HUDEP-2 (cell line): ENCODE measurements at regions not wholly inside any gene's neighbourhood (a gene's known extent, or its start where the extent isn't known, plus 50 kb on each side); places are given as distances from the start of the nearest gene placed in this dataset.
"Not testable (repeated sequence)": the region's sequence is repeated elsewhere in the genome, so short reads cannot be mapped to it uniquely, and the experiment has no call there.

Source experiments
- DNase-seq, 76 experiments: peaks; one replicate each; lab custom pipeline; 2025; ENCODE audit not compliant: unreplicated experiment in 76 of 76; lab: John Stamatoyannopoulos, UW

- DNase-seq, result no peak
These were observed 108.4 kb downstream of the KLF5 start for GRCh38 chr13:73167028-73167820.

GRCh38 chr13:73166204-73166603 lies 107.4 kb downstream of the KLF5 start:
- DNase-seq, result no peak

- no peak for DNase-seq
These were observed 104.4 kb downstream of the KLF5 start for GRCh38 chr13:73162912-73163911.

GRCh38 chr13:73160371-73161031 lies 101.7 kb downstream of the KLF5 start:
- DNase-seq, result not testable (repeated sequence)

GRCh38 chr13:73158851-73159250 lies 100.0 kb downstream of the KLF5 start:
- no peak for DNase-seq

DNA sequence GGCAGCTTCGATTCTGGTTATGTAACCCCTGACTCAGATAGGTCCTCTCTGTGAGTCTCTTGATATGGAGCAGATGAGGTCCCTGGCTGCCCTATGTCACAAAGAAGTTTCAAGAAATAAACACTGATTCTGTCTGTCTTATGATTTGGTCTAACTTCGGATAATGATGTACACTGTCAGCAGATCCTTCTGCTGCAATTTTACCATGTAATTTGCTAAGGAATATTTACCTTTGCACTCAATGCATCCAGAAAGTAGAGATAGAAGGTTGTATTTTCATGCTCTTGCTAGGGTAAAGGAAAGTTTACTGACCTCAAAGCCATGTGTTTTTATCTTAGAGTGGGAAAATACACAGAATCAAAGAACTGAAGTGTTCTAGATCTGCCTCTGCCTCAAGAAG lies 98.2 kb downstream of the KLF5 start:
- no peak for DNase-seq

GRCh38 chr13:73146707-73147106 lies 87.9 kb downstream of the KLF5 start:
- DNase-seq, result no peak

DNA sequence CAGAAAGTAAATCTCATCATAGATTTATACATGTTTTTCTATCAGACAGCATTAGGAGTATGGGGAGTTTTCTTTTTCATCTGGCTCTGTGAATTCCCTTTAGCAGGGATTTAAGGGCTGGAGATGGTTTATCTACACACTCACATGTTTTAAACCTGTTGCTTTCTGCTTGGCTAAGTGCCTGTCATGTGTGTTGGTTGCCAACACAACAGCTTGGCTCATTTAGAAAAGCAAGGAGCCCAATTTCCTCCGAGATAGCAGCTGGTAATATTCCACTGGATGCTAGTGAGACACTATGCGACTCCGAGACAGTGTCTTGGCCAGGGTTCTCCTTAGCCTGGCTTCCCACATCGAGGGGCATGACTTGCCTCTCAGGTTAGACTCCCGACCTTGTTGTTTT lies 83.3 kb downstream of the KLF5 start:
- DNase-seq, result no peak

DNA sequence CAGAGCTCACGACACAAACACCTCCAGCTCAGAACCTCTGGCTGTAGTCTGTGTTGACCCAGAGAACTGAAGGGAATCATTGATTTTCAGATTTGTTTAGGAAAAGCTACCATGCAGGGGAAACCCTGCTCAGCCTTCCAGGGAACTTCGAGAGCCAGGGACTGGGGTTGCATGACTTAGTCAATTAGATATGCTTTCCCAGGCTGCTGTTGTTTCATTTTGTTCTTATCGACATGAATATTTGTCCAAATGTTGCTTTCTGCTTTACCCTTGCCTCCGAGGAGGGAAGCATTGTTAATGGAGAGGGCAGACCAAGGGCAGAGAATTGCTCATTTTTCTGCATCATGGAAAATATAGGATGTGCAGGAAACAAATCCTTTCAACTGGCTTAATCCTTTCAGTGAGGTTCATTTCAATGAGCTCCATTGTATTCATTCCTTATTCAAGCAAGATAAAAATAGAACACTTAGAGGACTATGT lies 82.5 kb downstream of the KLF5 start:
- no peak for DNase-seq

- no peak for DNase-seq
These were observed 82.0 kb downstream of the KLF5 start for GRCh38 chr13:73140801-73141200.

DNA sequence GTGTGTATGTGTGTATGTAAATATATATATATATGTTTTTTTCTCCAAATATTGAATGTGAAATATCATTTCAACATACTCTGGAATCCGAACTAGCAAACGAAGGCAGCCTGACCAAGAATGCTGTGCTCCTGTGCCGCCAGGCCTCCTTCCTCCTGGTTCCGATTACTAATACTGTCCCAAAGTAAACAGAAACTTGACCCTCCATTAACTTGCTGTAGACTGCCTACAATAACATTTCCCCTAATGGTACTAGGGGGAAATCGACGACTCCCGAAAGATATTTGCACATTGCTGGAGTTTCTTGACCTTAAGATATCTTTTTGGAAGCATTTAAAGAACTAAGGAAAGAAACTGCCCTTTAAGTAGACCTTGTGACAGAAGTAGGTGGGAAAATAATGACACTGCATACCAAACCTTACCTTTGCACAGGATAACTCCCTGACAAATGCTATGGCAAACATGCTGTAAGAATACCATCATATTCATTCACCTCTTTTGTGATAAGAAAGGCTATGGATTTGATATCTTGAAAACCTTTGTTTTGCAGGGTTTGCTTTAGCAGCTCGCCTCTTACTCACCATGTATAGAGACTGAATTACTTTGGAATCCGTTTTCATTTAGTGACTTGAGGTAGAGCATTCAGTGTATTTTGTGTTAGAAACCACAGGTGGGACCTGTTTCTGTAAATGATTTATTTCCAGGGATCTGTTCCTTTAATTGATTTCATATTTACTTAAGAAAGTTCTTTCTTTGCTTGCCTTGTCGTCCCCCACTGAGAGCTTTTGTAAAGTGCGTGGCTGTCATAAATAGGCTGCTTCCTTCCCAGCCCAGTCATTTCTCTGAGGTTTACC lies 80.1 kb downstream of the KLF5 start:
- DNase-seq, result no peak

GRCh38 chr13:73138276-73138637 lies 79.5 kb downstream of the KLF5 start:
- no peak for DNase-seq

GRCh38 chr13:73136776-73137175 lies 78.0 kb downstream of the KLF5 start:
- DNase-seq, result no peak

DNA sequence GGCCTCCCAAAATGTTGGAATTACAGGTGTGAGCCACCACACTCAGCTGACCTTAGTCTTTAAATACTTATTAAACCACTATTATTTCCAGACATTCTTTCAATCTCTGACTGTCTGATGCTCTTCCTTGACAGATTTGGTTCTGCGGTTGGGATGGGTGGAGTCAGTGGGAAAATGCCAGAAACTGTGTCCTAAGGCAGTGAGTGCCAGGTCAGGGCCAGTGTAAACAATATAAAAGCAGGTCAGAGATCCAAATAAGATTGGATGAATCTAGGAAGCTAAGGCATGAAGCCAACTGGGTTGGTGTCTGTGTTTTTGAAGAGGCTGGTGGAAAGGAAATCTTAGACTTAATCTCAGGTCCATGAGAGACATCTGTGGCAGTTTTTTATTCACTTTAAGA lies 74.7 kb downstream of the KLF5 start:
- DNase-seq, result no peak

GRCh38 chr13:73131247-73131646 lies 72.4 kb downstream of the KLF5 start:
- DNase-seq, result no peak

DNA sequence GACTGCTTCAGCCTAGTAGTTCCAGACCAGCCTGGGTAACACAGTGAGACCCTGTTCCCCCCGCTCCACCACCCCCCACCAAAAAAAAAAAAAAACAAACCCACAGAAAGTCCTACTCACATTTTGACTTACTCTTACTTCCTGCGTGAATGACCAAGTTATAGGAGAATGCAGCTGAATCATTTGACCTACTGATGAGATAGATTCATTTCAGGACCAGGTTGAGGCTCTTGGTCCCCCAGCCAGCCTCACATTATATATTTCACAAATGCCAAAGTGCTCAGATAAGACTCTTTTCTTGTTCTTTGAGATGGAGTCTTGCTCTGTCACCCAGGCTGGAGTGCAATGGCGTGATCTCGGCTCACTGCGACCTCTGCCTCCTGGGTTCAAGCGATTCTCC lies 70.2 kb downstream of the KLF5 start:
- no peak for DNase-seq
